ENCODE measurements at regions not wholly inside any gene's neighbourhood (a gene's known extent, or its start where the extent isn't known, plus 50 kb on each side); places are given as distances from the start of the nearest gene placed in this dataset.

DNA sequence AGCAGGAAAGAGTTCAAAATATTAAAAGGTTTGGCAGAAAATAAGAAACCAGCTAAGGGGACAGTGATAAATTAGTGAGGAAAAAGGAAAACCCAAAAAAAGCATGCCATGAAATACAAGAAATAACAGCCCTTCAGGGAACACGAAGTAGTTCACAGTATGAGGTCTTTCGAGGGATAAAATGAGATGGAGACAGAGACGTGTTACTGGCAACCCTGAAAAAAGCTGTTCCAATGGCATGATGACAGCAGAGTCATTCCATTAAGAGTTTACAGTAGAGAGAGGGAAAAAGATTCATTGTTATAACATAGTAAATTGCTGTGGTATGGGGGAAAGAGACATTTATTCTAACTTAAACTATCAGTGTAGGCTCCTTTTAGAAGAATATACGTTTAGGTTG is 391.2 kb downstream of the ANKRD7 start:
- Histone ChIP-seq H3K4me3 (no peak overlapping the region), H3K4me1 (ENCODE audit: low read depth) (no peaks in the 10 kb centered on the region), H3K27me3 (no peaks in the 10 kb centered on the region), H3K27ac (no peak overlapping the region), H3K36me3 (no peaks in the 10 kb centered on the region), H3K9me3 (ENCODE audit: low read depth) (no peaks in the 10 kb centered on the region)
- DNase-seq (ENCODE audit: low read depth in 1 of 2, low spot score in 1 of 2) = no peak
- no peak for TF ChIP-seq CTCF (IDR thresholded peaks at IDR 0.05; ENCODE audit: low read depth, low read length)

DNA sequence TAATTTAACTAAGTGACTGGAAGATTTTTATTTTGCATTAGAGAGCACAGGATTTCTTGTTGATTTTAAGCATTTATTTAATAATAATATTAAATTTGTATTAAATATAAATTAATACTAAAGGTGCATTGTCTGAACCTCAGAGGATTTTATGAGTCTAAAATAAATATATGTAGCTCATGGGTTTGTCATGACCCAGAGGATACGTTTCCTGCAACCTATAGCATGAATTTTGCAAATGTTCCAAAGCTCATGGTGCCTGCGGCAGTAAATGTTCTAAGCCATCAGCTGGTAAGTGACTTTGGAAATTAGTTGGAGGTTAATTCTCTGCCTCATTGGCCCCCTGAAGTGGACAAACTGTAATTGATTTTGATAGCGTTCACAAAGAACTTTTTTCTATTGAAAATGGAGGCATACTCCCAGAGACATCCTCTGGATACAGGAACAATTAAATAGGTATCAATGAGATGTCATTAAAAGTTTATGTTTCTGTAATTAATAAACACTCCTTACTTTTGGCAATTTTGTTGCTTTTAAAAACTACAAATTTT is 397.4 kb downstream of the ANKRD7 start:
- TF ChIP-seq CTCF (IDR thresholded peaks at IDR 0.05; ENCODE audit: low read depth, low read length) = no peak
- DNase-seq (ENCODE audit: low read depth in 1 of 2, low spot score in 1 of 2) = no peak

DNA sequence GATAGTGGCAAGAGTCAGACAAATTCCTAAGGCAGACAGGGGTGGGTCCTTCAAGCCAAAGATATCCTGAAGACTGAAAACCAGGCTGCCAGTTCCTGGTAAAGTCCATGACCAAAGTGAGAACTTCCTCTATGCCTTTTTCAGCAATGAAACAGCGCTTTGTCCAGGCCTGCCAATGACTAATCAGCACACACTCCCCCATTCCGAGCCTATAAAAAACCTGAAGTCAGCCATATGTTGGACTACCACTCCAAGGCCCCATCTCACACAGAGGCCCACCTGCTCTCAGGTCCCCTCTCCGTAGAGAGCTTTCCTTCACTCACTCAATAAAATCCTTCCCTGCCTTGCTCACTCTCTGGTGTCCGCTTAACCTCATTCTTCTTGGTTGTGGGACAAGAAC is 402.2 kb downstream of the ANKRD7 start:
- H3K4me3 ChIP-seq = no peak overlapping the region
- no peak for DNase-seq (ENCODE audit: low read depth in 1 of 2, low spot score in 1 of 2)
- no peaks in the 10 kb centered on the region for H3K4me1 ChIP-seq (ENCODE audit: low read depth)
- TF ChIP-seq CTCF (IDR thresholded peaks at IDR 0.05; ENCODE audit: low read depth, low read length) = no peak
- no peak overlapping the region for H3K27ac ChIP-seq
- H3K27me3 ChIP-seq = no peaks in the 10 kb centered on the region
- no peaks in the 10 kb centered on the region for H3K9me3 ChIP-seq (ENCODE audit: low read depth)
- no peaks in the 10 kb centered on the region for H3K36me3 ChIP-seq

More for the DNA sequence above, 397.4 kb downstream of the ANKRD7 start:
- Histone ChIP-seq H3K27me3 (no peaks in the 10 kb centered on the region), H3K4me1 (ENCODE audit: low read depth) (no peaks in the 10 kb centered on the region), H3K9me3 (ENCODE audit: low read depth) (no peaks in the 10 kb centered on the region), H3K4me3 (no peak overlapping the region), H3K27ac (no peak overlapping the region), H3K36me3 (no peaks in the 10 kb centered on the region)

- H3K27ac ChIP-seq = no peak overlapping the region
- TF ChIP-seq CTCF (IDR thresholded peaks at IDR 0.05; ENCODE audit: low read depth, low read length) = no peak
- H3K4me1 ChIP-seq (ENCODE audit: low read depth) = no peaks in the 10 kb centered on the region
- H3K9me3 ChIP-seq (ENCODE audit: low read depth) = no peaks in the 10 kb centered on the region
- H3K4me3 ChIP-seq = no peak overlapping the region
- H3K36me3 ChIP-seq = no peaks in the 10 kb centered on the region
- no peak for DNase-seq (ENCODE audit: low read depth in 1 of 2, low spot score in 1 of 2)
- H3K27me3 ChIP-seq = no peaks in the 10 kb centered on the region
Observed at GRCh38 chr7:118627467-118627866, 403.0 kb downstream of the ANKRD7 start.

GRCh38 chr7:118629898-118630438 is 405.5 kb downstream of the ANKRD7 start:
- Histone ChIP-seq H3K4me3 (no peak overlapping the region), H3K27me3 (no peaks in the 10 kb centered on the region), H3K36me3 (no peaks in the 10 kb centered on the region), H3K4me1 (ENCODE audit: low read depth) (no peaks in the 10 kb centered on the region), H3K9me3 (ENCODE audit: low read depth) (no peaks in the 10 kb centered on the region), H3K27ac (no peak overlapping the region)
- TF ChIP-seq CTCF (IDR thresholded peaks at IDR 0.05; ENCODE audit: low read depth, low read length) = no peak
- DNase-seq (ENCODE audit: low read depth in 1 of 2, low spot score in 1 of 2) = no peak

Data from cardiac muscle cell (in vitro differentiated cells and primary cell).